ENCODE measurements at regions not wholly inside any gene's neighbourhood (a gene's known extent, or its start where the extent isn't known, plus 50 kb on each side); places are given as distances from the start of the nearest gene placed in this dataset.

GRCh38 chr14:82190742-82191141 is 657.1 kb upstream of the SEL1L start:
- DNase-seq: no peak

DNA sequence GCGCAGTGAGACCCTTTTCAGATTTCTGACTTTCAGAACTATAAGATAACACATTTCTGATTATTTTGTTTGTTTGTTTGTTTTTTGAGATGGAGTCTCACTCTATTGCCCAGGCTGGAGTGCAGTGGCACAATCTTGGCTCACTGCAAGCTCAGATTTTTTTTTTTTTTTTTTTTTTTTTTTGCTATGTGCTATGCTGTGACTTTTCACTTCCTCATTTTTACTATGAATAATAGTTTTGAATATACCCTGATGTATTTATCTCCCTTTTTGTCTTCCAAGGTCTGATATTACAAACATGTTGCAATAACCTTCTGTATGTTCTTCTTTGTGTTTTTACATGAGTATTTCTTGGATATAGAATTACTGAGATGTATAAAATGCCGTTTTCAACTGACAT is 658.7 kb upstream of the SEL1L start:
- no peak for DNase-seq

DNA sequence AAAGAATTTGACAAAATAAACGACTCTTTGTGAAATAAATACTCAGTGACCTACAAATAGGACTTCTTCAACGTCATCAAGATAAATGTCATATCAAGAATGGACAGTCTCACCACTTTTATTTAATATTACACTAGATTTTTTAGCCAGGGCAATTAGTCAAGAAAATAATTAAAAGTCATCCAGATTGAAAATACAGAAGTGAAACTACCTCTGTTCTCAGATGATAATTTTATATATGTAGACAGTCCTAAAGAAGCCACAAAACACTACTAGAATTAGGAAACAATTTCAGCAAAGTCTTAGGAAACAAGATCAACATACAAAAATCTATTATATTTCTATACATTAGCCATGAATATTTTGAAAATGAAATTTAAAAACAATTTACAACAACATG is 689.6 kb upstream of the SEL1L start:
- DNase-seq: no peak

GRCh38 chr14:82224610-82225009 is 691.0 kb upstream of the SEL1L start:
- DNase-seq: no peak

DNA sequence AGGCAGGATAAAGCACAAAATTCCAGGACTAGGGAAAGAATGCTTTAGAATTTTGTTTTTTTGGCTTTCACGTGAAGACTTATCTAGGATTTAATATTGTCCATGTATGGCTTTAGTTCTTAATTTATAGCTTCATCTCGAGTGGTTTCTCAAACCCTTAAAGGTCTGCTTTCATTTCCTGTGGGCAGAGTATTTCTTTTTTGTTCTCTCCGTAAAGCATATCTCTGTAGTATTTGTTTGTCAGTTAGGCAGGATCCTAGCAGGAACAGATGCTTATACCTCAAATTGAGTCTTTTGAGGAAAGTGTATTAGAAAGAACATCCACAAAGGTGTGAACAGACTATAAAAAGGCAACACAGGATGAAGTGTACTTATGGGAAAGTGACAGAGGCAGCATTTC is 697.1 kb upstream of the SEL1L start:
- no peak for DNase-seq

DNA sequence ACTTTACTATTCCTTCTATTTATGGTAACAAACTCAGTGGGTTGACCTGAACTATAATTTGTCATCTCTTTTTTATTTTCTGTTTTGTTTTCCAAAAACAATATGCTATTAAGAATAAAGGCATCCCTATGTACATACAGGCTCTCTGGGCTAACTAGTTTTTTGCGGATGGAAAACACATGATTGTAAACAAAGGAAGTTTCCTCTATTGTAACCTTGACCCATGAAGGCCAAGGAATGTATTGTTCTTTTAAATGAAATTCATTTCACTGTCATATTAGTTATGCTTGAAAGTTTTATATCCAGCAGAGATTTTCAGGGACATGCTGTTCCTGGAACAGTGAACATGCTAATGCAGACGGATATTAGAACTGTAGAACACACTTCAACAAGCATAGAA is 705.0 kb upstream of the SEL1L start:
- DNase-seq: no peak

DNA sequence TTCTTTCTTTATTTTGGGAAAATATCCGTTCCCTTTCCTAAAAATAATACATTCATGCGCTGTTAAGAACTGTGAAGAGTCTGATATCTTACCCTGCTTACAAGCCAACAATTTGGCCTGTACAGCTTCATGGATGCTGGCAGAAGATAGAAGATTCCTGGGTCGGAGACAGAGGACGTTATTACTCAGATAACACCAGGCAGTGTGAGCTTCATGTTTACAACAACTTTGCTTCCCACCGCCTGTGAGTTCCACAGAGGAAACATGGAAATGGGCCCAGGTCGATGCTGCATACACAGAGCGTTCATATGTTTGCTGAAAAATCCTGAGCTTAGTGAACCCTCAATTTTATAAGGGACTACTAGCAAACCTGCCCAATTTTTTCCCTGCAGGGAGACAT is 705.6 kb upstream of the SEL1L start:
- DNase-seq: no peak

DNA sequence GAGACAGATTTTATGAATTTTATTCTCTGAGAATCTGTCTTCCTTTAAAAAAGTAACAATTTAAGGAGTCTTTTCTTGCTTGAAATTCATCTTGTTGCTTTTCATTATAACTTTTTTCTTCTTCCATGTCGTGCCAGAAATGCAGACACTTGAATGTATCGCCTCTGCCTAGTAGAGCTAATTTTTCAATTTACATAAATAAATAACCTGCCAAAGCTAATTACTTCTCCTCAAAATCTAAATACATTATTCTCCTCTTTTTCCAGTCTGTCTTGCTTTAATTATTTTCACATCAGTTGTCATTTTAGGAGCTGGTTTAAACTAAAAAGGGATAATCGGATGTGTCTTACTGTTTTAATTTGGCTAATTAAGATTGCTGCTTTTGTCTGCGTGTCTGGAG is 711.1 kb upstream of the SEL1L start:
- no peak for DNase-seq

- no peak for DNase-seq
Observed at GRCh38 chr14:82251494-82251893, 717.8 kb upstream of the SEL1L start.

DNA sequence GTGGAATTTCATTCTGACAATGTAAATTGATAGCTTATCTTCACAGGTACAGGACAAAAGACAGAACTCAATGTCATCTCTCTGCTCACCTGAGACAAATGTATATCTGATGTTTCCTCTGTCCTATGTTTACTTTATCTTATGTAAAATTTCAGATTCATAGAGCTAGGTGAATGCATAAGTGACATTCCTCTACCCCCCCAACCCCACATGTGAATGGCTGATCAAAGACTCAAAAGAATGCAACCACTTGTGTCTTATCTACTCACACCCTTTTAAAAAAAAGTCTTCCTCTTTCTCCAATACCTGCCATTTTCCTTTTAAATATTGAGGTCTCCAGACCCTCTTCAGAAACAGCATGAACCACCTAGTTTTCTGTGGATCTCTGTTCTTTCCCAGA is 736.6 kb upstream of the SEL1L start:
- DNase-seq: no peak

- no peak for DNase-seq
Observed at GRCh38 chr14:82298811-82299210, 765.2 kb upstream of the SEL1L start.

DNA sequence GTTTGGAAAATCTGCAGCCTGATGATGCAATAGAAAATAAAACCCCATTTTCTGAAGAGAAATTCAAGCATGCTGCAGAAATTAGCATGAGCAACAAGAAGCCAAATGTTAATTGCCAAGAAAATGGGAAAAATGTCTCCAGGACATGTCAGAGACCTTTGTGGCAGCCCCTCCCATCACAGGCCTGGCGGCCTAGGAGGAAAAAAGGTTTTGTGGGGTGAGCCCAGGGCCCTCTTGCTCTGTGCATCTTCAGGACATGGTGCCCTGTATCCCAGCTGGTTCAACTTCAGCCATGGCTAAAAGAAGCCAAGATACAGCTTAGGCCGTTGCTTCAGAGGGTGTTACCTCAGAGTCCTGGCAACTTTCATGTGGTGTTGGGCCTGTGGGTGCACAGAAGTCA is 775.5 kb upstream of the SEL1L start:
- DNase-seq: no peak

GRCh38 chr14:82313889-82314288 is 780.2 kb upstream of the SEL1L start:
- DNase-seq: no peak

- no peak for DNase-seq
Observed at GRCh38 chr14:82328442-82328841, 794.8 kb upstream of the SEL1L start.

GRCh38 chr14:82341261-82341810 is 807.7 kb upstream of the SEL1L start:
- no peak for DNase-seq

GRCh38 chr14:82342596-82342995 is 808.9 kb upstream of the SEL1L start:
- DNase-seq: no peak

DNA sequence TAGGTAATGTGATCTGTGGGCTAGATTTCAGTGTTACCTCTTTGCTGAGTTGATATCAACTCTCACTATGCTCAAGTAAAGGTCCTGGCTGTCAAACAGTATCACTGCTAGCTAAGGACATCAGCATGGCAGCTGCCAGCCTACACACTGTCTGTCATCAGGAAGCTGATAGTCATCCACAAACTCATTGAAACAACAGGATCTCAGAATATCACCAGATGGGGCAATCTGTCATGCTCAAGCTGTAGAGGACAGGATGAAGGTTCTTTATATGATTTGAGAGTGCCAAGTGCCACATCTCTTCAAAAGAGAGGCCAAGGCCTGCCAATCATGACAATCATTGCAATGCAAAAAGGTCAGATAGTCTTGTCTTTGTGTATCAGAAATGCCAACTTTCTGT is 811.5 kb upstream of the SEL1L start:
- no peak for DNase-seq

DNA sequence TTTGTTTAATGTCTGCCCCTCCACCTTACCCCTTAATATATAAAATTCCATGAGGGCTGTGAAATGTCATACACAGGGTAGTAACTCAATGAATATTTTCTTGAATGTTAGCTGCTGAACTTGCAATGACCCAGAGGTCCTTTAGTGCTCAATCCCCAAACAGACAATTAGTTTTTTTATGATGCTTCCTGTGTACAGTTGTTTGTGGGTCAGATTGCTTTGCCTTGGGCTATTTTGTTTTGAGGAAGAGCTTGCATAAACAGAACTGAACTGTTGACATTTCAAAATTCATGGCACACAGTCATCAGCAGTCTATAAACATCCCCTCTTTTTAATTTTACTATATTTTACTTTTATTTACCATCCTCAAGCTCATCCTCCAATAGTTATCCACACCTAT is 820.5 kb upstream of the SEL1L start:
- DNase-seq: no peak

DNA sequence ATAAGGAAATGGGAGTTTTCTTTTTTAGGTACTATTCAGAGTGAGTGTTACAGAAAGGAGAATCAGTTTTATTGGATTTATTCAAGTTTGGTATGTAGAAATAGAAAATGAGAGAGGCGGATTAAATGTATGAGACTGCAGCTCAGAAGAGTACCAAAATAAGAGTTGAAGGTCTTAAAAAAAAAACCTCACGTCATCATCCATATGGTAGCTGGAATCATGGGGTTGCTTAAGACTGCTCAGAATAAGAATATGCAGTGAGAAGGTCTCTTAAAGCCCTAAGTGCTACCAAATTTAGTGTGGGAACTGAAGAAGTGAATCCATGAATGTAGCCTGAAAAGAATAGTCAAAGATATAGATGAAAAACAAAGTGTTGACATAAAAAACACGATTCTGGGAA is 825.5 kb upstream of the SEL1L start:
- DNase-seq: no peak

DNA sequence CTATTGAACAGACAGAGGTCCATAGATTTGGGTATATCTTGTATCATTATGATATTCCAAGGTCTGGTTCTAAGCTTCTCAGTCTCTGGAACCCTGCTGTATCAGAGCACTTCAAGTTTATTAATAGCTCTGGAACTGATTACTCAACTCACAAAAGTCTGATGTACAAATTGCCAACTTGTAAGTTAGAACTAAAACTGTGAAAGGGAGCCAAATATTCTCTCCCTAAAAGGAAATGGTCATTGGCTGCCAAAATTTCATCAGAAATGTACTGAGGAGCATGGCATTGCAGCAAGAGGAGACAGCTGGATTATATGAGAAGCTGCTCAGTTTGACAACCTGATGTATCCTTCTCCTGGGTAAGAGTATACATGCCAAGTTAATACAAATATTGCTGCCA is 828.8 kb upstream of the SEL1L start:
- no peak for DNase-seq

DNA sequence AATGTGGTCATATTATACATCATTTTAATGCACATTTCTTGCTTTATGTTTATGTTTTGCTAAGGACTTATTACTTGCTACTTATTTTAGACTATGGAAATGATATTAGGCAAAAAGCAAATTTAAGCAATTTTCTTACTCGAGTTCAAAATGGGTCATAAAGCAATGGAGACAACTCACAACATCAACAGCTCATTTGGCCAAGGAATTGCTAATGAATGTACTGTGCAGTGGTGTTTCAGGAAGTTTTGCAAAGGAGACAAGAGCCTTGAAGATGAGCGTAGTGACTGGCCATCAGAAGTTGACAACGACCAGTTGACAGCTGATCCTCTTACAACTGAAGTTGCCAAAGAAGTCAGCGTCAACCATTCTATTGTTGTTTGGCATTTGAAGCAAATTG is 831.8 kb upstream of the SEL1L start:
- DNase-seq: no peak

GRCh38 chr14:82366803-82367202 is 833.1 kb upstream of the SEL1L start:
- DNase-seq: no peak

- DNase-seq: no peak
Observed at GRCh38 chr14:82379291-82379690, 845.6 kb upstream of the SEL1L start.

DNA sequence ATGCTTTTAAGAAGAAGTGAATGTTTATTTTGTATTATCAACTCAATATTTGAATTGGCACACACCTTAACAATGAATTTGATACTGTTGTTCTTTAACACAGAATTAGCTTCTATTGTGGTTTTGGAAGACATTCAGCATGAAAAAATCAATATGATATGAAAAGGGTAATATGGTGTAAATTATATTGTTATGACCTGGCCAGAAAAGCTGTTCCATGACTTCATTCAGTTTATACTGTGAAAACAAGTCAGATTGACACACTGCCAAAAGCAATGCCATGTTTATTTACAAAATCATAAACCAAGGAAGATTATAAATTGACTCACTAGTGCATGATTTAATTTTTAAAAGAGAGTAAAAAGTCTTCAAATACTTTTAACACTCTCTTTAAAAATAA is 851.4 kb upstream of the SEL1L start:
- DNase-seq: no peak

GRCh38 chr14:82387699-82388098 is 854.0 kb upstream of the SEL1L start:
- DNase-seq: no peak

GRCh38 chr14:82388488-82388887 is 854.8 kb upstream of the SEL1L start:
- no peak for DNase-seq

Measured in NCI-H1048 (cell line).